Fibroblast of skin of right biceps (primary cell): ENCODE measurements at regions not wholly inside any gene's neighbourhood (a gene's known extent, or its start where the extent isn't known, plus 50 kb on each side); places are given as distances from the start of the nearest gene placed in this dataset.

ENCODE experiments used
- DNase-seq: peaks from one replicate; pipeline ENCODE4 v3.0.0-alpha.2; 2013

DNA sequence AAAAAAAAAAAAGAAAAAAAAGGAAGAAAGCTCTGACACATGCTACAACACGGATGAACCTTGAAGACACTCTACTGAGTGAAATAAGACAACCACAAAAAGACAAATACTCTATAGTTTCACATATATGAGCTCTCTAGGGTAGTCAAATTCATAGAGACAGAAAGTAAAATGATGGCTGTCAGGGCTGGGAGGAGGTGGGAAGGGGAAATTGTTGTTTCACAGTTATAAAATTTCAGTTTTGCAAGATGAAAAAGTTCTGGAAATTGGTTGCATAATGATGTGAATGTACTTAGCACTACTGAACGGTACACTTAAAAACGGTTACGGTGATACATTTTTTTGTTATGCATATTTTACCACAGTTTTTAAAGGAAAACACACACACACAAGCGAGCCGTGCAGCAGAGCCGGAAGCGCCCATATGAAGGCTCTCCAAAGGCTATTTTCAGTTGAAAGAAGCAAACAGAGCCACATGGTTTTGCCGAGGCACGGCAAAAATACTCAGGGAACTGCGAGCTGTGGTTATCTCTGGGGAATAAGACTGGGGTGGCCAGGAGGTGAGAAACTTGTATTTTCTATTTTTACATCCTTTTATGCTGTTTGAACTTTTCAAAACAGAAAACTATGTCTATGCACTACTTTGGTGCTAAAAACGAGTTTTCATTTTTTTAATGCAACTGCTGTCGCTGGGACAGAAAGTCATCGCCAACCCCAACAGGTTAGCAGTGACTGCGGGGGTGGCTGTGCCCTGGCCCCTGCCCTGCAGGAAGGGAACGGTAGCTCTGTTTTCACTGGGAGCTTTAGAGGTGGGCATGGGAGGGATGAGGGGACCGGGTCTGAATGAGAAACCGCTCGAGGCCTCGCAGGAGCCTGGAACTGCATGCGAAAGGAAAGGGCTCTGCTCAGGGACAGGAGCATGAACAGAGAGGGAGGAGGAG is 132.9 kb downstream of the OAT start:
- peak; percentile 40 for DNase-seq

DNA sequence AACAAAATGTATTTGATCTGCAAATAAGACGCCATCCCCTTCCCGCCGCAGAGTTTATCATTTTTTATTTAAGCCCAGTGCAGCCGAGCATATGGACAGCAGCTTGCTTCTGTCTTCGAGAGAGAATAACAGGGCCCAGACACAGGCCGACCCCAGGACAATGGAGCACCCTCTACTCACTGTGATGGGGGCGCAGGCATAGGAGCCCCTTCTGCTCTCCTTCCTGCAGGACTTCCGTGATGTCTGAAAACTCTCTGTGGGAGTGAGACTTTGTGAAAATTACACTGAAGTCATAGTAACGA is 134.8 kb downstream of the OAT start:
- DNase-seq = no peak

DNA sequence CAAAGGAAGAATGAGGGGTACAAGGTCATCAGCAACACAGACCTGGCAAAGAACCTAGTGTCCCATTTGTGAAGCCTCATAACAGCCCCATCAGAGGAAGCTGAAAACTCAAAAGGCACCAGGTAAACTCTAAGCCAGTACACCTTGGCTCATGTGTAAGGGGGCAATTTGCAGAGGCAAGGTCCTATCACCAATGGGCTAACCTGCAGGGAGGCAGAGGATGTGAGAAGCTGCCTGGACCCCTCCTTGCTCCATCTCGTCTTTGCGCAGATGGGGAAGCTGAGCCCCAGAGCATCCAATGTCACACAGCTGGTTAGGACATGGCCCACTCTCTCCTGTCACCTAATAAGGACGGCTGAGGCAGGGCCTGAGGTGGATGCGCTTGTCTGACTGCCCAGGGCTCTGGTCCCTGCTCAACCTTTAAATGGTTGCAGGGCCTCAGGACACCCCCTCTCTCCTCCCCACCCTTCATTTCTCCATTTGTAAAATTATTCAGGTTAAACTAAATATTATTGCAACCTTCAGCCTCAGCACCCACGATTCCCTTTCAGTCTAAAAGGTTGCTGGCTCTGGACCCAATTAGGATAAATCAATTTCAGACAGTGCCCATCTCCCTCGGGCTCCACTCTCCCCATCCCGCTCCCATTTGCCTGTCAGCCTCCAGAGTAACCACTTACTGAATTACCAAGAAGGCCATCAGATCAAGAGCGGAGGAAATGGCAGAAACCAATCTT is 135.3 kb downstream of the OAT start:
- DNase-seq = no peak

DNA sequence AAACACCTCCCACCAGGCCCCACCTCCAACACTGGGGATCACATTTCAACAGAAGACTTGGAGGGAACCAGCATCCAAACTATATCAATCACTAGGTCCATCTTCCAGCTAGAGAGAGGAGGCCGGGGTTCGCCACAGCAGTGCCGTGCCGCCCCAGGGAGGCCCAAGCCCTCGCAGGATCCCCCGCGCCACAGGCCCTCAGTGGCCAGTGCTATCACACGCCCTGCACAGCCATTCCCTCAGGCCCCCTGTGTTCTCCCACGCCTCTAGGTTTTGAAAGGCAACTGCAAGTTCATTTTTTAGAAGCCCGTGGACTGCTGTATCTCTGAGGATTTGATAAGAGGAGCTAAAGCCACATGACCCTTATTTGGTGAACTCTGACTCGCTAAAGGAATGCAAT is 136.4 kb downstream of the OAT start:
- DNase-seq = no peak

DNA sequence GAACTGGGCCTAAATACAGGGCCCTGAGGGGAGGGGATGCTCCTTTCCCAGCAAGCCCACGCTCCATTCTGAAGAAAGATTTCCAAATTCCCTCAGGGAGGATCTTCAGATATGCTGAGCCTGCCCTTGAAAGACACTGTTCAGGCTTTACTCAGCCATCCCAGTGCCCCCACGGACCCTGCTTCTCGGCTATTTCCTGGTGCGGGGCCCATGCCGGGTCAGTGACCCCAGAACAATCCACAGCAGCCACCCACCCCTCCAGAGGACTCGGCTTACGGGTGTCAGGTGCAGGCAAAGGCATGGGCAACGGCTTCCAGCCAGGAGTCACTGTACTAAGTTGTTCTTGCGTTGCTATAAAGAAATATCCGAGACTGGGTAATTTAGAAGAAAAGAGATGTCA is 137.1 kb downstream of the OAT start:
- no peak for DNase-seq

DNA sequence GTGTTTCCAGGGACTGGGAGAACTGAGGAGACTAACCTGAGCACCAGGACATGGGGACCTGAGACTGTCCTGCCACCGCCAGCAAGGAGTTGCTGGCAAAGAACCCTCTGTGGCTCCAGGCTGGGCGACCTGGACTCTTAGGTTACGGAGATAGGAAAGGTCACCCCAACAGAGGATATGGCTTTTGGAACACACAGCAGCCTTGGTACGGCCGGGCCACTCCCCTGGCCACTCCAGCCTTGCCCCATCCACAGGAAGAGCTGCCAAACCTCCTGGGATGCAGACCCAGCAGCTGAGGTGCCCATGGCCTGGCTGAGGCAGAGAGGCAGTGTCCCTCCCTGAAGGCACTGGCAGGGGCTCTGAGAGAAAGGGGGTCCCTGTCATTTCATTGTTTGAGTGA is 137.8 kb downstream of the OAT start:
- no peak for DNase-seq

DNA sequence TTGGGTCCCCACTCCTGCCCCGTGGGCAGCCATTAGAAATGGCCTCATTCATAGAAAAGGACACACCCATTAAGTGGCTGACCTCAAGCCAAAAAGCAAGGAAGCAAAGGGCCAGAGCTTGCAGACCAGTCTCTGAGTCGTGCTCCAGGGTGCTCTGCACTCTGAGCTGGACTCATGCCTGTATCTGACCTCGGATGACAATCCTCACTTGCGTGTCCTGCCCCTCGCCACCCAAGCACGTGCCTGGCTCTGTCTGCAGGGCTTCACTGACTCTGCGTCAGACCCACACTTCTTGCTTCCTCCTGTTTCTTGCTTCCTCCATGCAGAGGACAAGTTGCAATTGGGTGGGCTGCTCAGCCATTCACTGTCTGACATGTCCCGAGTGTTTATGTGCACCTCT is 138.8 kb downstream of the OAT start:
- no peak for DNase-seq

DNA sequence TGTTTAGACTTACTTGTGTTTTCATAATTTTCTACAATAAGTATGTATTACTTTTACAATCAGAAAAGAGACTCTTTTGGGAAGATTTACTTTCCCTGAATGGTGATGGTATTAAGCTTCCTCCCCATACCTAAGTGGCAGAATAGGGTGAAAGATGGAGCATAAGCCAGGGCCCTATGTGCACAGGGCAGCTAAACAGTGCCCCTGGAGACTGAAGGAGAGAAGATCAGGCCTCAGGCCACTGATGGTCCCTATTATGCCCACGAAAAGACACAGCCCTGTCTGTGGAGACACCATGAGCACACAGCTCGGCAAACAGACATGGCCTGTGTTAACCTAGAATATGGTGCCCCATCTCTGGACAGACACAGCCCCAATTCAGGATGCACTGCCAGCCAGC is 139.4 kb downstream of the OAT start:
- DNase-seq = no peak

DNA sequence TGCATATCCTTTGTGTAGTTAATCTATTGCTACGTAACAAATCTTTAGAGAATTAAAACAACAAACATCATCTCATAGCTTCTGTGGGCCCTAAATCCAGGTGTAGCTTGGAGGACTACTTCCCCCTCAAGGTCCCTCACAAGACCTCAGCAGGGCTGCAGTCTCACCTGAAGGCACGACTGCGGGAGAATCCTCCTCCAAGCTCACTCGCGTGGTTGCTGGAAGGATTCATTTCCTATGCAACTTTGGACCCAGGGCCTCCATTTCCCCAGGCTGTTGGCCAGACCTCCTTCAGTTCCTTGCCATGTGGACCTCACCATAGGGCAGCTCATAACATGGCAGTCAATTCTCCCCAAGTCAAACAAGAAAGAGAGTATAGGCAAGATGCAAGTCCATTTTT is 140.4 kb downstream of the OAT start:
- no peak for DNase-seq

DNA sequence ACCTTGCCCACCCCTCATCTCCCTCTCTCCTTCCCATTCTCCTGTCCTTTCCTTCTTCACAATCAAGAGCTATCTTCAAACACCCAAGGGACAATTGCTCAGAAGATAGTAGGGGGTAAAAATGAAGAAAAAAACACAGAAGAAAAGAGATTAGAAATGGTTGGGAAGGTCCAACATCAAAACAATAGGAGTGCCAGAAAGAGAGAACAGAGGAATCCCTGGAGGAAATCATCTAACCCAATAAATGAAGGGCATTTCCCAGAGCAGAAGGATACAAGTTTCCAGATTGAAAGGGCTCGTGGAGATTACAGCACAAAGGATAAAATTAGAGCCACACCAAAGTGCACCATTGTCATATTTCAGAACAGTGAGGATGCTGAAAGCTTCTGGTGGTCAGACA is 145.6 kb downstream of the OAT start:
- DNase-seq = no peak

DNA sequence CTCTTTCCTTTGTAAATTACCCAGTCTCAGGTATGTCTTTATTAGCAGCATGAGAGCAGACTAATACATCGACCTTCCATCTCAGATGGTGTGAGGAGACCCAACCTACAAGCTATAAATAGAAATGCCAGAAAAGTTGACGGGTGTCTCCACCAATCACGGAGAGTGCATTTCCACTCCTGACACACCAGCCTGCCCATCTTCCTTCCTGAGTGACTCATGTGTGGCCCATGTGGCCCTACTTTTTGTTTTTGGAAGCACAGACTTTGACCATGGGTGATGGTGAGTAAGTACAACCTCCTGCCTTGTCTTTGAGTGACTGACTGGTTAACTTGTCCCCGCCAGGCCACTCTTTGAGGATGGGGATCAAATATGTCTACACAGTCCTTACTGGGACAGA is 147.0 kb downstream of the OAT start:
- DNase-seq = no peak

DNA sequence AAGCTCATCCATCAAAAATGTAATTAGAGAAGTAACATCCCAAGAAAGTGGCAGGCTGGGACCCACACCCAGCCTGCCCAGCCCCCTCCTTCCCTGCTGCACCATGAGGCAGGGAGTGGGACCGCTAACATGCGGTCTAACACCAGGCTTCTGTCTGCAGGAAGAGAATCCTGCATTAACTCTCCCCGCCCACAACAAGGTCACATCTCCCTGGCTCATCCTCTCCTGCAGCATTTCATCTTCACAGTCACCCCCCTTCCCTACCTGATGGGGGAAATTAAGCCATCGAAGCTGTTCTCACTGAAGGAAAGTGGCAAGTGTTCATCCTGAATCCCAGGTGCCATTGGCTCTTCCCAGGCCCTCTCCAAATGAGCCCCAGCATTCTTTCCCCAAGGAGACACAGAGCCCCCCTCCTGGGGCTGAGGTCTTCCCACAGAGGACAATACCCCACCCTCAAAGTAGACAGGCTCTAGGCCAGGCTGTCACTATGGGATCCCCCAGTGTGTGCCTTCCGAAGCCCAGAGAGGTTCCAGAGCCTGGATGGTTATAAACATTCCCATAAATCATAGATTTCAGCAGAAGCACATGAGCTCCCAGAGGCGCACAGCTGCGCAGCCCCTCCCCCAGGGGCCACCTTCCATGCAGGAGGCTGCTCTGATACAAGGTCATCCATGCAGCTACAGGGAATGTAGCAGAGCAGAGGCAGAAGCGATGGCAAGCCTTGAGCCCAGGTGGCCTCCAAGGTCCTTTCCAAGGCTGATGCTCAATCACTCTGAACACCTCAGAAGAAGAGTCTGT is 148.0 kb downstream of the OAT start:
- no peak for DNase-seq

DNA sequence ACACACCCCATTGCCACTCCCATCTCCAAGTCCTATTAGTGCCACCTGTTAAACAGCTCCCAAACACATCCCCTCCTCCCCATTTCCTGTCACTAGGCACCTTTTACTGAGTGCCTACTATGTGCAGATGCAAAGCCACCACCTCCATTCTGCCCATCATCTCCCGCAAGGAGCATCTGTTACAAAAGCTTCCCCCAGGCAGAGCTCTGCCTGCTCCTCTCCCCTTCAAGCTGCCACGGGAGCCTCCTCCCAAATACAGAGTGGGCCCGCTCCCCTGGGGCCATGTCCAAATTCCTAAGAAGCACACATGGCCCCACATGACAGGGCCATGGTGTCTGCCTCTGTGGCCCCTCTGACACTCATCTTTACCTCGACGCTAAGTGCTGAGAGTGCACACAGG is 149.7 kb downstream of the OAT start:
- DNase-seq = no peak

DNA sequence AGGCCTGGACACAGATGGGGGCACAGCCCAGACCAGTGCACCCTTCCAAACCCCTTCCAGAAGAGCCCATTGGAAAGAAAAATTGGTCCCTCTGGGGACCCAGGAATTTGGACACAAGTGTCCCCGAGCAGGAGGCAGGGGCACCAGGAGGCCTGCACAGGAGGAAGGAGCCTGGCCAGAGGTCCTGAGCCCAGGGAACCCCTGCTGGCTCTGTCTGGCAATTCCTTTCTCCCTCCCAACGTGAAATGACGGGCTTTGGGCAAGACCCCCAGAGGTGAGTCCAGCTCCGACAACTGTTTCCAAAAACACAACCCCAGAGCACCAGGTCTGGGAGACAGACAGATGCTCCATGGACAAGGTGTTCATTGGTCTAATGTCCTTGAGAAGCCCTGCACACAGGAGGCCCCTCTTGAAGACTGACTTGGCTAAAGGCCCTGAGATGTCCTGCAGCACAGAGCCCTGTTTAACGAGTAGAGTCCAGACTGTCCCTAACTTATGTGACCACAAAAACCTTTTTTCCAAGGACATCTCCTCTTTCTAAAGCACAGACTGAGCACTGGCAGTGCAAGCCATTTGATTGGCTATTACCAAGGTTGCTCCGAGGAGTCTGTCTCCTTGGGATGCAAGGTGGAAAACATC is 150.7 kb downstream of the OAT start:
- DNase-seq = no peak

DNA sequence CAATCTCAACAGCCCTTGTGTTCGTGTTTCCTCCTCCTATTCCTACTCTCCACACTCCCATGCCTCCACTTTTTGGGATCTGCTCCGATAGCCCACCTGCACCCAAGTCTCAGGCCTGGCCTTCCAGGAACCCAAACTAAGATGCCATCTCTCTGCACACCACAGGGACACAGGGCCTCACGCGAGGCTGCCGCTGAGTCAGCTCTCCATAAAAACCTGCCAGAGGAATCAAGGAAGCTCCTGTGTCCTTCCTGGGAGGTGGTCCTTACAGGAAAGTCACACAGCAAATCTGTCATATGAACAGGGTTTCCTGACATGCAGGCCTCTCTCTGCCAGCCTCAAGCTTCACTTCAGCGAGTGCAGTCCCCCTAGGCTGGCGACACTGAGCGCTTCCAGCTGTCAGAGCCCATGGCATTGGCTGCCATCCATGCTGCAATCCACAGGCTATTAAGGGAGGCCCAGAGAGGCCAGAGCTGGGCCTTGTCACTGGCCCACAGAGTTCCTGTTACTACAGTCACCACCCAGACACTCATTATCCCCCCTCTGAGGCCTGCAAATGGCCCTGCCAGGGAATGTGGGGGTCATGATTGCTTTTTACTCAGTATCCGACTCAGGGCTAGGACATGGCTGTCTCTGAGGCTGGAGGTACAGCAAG is 151.4 kb downstream of the OAT start:
- peak; percentile 20 for DNase-seq

DNA sequence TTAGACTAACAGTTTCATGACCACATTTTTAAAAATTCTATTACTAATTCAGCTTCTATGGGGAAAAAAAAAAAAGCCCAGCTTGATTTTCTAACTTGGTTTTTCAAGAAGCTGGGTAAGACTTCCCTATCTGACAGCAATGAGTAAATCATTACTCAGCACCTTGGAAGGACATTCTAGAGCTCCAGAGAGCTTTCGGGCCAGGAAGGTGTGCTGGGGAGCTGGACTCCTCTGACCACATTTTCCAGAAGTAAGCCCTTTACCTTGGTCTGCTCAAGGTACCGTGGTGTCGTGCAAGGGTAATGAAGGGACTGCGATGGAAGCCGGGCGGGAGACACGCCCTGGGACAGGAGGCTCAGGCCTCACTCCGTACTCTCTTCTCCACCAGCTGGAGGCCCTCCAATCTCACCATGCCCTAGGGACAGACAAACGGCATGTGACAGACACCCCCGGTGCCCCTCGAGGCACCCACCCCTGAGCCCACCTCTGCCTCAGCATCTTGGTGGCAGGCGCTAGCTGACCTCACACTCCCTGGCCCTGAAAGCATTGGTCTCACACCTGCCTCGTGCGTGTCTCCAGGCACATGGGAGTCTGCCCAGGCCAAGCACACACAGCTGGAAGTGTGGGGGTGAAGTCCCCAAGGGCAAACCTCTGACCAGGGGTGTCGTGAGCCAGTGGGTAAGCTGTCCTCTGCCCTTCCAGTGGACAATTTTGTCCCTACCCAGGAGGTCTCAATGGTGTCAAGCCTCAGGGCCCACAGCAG is 152.1 kb downstream of the OAT start:
- peak; percentile 17 for DNase-seq

DNA sequence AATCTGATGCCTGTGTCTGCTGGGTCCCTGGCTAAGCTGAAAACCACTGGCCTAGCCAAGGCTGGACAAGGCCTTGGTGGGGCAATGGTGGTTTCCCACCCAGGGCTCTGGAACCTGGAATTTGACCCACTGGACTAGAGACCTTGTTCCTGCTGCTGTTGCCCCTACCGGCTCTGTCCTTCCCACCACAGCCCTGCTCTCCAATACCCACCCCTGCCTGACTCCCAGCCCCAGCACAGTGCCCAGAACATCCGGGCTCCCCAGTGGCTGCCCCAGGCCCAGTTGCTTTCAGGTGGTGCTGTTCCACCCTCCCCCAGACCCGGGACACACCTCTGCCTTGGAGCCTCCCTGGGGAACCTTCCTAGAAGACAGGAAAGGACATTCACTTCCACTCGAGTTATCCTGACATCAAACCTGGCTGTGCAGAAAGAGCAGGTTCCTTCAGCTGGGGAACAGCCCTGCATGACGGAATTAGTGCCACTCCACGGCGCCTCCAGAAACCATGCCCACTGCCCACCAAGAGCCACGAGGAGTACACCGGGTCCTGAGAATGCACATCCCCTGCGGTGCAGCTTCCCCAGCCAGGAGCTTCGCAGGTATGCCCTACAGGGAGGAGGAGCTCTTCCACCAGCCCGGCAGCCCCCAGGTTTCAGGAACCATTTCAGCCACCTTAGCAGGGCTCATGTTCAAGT is 152.8 kb downstream of the OAT start:
- DNase-seq = no peak

DNA sequence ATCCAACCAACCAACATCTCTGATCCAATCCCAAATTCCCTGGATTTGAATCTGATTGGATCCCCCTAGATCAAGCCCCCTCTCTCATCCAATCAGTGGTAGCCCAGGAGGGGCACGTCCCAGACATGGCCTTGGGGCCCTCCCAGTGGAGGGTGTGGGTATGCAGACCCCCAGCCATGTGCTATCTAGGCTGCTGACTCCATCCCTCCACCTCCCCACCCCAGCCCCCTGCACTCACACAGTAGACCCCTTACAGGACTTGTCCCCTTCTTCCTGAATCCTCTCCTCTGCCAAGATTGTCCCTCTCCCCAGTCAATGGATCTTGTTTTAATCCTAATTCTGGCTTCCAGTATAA is 153.4 kb downstream of the OAT start:
- DNase-seq = no peak

DNA sequence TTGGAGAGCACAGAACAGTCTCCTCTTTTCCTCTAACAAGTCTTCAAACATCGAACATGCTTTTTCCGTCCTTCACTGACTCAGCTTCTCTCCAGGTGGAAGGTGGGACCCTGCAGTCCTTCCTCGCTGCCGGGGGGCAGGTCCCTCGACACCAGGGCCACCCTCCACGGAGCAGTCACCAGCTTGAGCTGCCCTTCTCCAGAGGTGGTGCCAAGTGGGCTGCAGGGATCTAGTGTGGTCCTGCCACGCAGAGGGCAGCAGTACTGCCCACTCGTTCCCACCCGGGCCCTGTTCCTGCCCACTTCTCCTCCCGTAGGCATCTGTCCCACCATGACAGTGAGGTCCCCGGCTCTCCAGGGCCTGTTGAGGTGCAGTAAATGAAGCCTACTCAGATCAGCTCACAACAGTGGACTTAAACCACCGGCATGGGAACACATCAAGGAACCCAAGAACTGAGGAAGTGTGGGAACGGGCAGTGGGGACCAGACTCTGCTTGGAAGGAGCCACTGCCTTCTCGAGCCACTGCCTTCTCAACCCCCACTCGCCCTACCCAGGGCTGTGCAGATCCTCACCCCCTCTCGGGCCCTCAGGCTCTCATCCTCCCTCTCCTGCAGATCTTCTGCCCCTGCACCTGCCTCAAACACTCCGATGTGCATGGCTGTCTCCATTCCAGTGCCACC is 153.9 kb downstream of the OAT start:
- DNase-seq = no peak

DNA sequence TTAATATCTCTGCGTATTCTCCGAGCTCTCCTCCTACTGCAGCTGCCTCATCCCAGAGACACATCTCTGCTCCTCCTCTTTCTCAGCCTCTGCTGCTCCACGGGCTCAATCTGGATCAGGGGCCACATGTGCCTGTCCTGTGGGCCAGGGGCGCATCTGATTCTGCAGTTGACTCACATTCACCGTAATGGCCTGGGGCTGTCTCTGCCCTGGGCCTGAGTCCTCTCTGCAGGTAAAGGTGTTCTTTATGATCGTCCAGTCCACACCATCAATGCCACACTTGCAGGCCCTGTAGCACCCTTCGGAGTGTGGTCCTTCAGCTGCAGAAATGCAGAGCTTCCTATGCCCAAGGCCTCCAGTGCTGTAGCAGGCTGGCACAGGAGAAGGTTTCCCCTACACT is 154.5 kb downstream of the OAT start:
- DNase-seq = no peak

DNA sequence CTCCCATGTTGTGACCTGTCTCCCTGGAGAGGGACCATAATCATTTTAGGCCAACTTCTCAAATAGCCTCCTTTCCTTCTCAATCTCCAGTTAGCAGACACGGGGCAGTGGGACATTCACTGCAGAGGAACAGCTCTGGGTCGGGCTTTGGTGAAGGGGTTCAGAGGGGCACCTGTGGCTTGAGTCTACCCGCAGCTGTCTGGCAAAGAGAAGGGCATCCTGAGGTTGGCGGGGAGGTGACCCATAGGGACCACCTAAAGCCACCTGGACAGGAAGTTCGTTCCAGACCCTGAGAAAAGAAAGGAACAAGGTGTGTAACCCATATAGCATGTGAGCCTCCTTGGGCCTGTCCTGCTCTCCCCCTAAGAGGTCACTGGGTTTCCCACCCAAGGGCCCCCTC is 155.0 kb downstream of the OAT start:
- no peak for DNase-seq
